GM04503 (cell line): ENCODE measurements at regions not wholly inside any gene's neighbourhood (a gene's known extent, or its start where the extent isn't known, plus 50 kb on each side); places are given as distances from the start of the nearest gene placed in this dataset.

Experiments used
- DNase-seq: peaks from one replicate; pipeline ENCODE4 v3.0.0-alpha.2; 2012; ENCODE audit warnings: low read depth

- DNase-seq: no peak
Observed at GRCh38 chr11:64457416-64458010, 98.2 kb upstream of the SLC22A11 start.

DNA sequence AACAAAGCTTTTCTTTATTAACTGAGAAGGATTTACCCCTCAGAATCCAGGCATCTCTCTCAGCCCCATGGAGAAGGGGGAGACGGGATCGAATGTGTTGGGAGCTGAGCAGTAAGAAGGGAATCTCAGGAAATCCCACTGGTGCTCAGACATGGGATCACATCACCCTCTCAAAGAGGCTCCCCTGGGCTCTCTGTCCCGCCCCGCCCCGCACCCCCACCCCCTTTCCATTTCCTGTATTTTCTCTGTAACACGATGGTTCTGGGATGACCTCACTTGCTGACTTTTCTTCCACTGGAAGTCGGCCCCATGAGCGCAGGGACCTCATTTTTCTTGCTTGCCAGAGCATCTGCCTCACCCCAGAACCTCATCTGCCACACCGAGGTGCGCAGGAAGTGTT, 96.7 kb upstream of the SLC22A11 start:
- DNase-seq: no peak

GRCh38 chr11:64459609-64460008, 96.1 kb upstream of the SLC22A11 start:
- no peak for DNase-seq

DNA sequence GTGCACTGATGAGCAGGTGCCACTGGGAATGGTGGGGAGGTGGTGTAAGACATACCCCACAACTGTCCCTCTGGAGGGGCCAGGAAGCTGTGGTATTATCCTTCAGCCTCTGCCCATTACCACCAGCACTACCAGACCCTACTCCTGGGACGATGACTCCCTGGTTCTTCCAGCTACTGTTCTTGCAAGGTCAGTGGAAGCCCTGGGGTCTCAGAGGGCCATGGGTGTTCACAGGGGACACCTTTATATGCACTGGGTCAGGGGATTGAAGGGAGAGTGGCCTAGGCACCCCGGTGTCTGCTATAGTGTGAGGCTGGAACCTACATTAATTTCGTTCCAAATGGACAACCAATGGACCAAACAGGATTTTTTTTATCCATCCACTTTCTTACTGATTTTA, 94.7 kb upstream of the SLC22A11 start:
- DNase-seq: no peak

DNA sequence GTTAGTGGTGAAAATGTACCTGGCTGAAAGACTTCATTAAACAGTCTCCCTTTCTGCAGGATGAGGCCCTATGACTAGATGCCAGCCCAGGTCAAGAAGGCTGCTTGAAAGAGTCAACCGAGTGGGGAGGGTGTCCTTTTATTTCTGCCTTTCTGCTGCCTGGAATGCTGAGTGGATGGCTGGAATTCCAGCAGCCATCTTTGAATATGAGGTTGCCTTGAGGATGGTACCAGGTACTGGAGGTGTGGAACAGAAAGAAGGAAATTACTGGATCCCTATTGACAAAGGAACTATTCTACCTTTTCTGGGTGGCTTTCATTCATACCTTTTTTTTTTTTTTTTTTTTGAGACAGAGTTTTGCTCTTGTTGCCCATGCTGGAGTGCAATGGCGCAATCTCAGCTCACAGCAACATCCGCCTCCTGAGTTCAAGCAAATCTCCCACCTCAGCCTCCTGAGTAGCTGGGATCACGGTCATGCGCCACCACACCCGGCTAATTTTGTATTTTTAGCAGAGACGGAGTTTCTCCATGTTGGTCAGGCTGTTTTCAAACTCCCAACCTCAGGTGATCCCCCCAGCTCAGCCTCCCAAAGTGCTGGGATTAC, 89.5 kb upstream of the SLC22A11 start:
- DNase-seq: no peak

DNA sequence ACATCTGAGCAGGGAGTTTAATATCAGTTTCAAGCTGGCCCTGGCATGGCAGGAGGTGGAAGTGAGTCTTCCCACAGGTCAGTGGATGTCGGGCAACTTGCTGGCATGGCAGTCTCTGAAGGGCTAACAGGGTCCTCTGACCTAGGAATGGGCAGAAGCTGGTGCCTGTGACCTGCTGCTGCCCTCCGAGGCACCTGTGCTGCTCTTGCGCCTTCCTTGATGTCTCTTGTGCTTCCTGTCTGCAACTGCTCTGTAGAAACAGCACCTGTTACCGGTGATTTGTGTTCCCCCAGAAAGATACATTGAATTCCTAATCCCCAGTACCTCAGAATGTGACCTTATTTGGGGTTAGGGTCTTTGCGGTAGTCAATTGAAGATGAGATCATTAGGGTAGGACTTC, 86.5 kb upstream of the SLC22A11 start:
- DNase-seq: no peak

DNA sequence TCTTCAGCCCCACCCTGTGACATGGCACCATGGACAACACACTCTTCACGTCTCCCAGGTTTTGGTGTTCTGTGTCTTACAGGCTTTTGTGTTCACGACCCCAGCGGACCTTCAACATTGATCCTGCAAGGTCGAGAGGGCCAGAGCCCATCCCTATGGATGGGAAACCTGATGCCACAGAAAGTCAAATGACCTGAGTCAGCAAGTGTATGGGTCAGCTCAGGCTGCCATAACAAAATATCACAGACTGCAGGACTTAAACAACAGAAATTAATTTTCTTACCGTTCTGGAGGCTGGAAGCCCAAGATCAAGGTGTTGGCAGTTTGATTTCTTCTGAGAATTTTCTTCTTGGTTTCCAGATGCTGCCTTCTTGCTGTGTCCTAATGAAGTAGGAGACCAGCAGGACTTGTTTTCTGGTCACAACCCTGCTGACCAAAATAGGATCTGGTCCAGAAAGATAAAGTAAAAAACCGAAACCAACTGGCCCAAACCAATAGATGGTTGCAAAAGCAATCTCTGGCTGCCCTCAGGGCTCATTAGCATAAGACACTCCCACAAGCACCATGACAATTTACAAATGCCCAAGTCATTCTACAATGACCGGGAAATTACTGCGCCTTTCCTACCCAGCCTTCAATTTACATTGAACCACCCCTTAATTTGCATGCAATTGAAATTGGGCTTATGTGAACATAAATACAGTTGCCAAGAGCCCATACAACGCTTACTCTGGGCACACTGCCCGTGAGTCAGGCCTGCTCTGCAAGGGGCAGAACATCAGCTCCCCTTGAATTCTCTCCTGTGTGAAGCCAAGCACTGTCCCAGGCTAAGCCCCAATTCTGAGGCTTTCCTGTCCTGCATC, 82.9 kb upstream of the SLC22A11 start:
- no peak for DNase-seq

DNA sequence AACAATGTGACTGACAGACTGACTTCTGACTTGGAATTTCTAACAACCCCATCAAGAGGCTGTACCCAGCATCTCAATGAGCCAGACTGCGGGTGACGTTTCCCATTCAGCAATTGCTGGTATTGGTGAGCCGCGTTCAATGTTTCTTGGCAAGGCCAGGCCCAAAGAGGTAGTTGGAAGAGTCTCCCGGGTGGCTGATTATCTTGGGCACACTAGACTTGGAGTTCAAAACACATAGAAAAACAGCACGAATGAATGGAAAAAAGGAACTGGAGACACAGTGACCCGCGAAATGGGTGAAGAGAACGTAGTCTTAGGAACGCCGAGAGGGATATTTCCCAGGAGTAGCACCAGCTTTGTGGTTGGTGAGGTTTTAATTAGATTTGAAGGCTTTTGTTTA, 81.1 kb upstream of the SLC22A11 start:
- no peak for DNase-seq

- DNase-seq: no peak
Observed at GRCh38 chr11:64475145-64475544, 80.6 kb upstream of the SLC22A11 start.

- no peak for DNase-seq
Observed at GRCh38 chr11:64476881-64477280, 78.9 kb upstream of the SLC22A11 start.

GRCh38 chr11:64477675-64478074, 78.1 kb upstream of the SLC22A11 start:
- DNase-seq: no peak

DNA sequence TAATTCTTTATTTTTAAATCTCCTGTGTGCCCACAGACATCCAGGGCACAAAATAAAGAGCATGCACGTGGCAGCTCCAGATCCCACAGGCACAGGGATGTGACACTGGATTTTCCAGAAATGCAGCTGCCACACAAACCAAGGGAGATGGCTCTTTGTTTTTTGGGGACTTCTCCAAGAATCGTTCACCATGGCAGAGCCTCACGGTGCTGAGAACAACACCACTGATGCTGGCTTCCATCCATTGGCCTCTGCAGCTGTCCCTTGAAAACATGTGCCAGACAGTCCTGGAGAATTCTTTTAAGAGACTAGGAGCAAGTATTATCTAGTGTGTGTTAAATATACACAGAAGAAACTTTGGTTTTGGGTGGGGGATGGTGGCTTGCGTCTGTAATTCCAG, 73.2 kb upstream of the SLC22A11 start:
- no peak for DNase-seq

DNA sequence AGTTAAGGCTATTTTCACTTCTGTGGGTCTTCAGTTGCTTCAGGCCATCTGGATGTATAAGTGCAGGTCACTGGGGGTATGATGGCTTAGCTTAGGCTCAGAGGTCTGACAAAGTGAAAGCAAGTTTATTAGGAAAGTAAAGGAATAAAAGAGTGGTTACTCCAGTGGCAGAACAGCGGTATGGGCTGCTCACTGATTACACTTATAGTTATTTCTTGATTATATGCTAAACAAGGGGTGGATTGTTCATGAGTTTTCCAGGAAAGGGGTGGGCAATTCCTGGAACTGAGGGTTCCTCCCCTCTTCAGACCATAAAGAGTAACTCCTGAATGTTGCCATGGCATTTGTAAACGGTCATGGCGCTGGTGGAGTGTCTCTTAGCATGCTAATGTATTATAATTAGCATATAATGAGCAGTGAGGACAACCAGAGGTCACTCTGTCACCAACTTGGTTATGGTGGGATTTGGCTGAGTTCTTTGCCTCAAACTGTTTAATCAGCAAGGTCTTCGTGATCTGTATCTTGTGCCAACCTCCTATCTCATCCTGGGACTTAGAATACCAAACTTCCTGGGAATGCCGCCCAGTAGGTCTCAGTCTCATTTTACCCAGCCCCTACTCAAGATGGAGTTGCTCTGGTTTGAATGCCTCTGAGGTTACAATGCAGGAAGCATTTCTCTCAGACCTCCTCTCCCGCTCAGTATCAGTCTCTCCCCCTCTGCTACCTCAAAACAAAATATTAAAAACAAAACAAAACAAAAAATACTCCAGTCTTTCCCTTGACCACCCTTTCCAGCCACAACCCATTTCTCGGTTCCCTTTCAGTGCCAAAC, 71.3 kb upstream of the SLC22A11 start:
- no peak for DNase-seq

- no peak for DNase-seq
Observed at GRCh38 chr11:64485074-64485473, 70.7 kb upstream of the SLC22A11 start.

DNA sequence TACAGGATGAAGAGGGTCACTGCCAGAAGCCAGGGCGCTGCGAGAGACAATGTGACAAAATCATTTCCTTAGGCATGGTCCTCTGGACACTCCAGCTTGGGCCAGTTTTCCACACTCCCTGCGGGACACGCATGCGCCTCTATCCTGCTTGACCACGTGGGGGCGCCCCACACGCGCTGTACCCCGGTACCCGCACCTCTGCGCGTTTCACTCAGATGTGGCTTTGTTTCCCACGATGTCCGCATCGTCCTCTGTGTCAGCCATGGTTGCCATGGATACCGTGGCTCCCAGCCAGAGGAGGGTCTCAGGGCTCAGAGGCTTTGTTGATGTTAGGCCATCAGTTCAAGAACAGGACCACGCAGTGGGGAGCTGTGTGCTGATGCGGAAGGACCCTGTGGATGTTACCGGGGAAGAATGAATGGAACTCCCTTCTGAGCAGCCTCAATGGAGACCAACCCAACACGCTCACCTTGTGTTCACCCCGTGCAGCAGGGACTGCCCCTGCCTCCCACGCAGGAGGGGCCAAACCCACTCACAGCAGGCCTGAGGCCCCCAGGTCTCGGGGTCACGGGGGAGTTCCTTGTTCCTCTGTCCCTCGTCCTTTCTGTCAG, 65.8 kb upstream of the SLC22A11 start:
- DNase-seq: no peak

DNA sequence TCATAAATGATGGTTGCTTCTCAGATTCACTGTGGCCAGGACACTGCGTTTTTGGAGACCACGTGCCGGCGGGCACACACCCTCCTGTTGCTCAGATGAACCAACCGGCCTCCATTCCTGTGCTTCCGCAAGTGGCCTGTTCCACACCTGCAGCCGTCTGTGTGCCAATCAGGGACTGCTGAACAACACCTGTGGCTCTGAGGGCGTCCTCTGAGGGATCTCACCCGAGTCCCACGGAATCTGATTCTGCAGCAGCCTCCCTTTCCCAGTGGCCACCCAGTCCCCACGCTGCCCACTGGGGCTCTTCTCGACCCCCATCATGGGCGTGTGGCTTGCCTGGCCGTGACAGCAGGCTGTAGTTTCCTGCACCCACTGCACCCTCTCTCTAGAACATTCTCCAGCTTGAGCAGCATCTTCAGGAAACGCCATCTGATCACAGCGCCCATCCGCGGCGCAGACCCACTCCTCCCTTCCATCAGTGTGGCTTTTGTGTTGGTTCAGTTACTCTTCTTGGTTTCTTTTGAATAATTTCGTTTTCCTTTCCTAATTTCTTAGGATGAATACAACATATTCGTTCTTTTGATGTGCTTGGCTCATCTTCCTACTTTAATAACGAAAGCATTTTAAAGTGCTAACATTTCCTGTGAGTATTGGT, 65.1 kb upstream of the SLC22A11 start:
- no peak for DNase-seq

DNA sequence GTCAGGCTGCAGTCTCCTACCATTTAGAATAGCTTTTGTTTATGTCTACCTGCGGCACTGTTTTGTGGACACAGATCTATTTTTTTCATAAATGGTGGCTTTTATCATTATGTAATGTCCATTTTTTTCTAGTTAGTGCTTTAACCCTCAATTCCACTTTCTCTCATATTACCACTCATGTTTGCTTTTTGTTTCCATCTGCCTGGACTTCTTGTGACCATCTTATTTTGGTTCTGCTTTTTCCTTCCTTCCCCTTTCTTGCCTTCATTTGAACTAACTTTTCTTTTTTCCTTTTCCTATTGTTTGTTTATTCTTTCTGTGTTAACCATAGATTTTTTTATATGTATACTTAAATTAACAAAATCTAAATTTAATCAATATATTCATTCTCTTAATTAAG, 63.2 kb upstream of the SLC22A11 start:
- no peak for DNase-seq

- DNase-seq: no peak
Observed at GRCh38 chr11:64498136-64498535, 57.6 kb upstream of the SLC22A11 start.

DNA sequence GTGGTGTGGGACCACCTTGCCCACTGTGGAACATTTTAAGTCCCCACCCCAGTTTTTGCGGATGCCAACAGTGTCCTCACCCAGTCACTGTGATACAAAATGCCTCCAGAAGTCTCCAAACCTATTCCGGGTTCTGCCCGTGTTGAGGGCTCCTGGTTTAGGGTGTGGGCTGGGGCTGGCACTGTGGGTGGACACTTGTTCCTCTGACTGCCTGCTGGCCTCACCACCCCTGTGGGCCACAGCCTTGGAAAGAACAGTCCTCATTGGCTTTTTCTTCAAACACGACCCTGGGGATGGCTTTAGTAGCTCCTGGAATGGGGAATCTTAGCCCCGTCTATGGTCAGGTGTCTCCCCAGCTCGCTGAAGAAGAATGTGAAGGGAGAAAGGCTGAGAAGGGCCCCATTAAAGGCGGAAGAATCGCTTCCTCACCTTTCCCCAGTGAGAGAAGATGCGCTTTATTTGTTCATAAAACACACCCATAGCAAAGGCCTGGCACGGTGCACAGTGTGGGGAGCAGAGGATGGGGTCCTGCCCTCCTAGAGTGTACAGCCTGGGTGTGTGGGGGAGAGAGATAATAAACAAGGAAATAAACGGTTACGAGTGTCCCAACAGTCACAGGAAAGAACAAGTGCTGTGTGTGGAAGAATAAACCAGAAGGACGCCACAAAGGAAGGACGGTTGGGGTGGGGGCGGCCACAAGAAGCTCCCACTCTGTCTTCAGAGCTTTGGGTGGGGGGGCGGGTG, 56.3 kb upstream of the SLC22A11 start:
- no peak for DNase-seq

- no peak for DNase-seq
Observed at GRCh38 chr11:64500176-64501013, 55.3 kb upstream of the SLC22A11 start.
